HG02852 (cell line): ENCODE measurements at regions not wholly inside any gene's neighbourhood (a gene's known extent, or its start where the extent isn't known, plus 50 kb on each side); places are given as distances from the start of the nearest gene placed in this dataset.

ENCODE experiments used
- ATAC-seq: cut with Tn5 transposase; IDR thresholded peaks from one replicate; pipeline ENCODE4 v1.9.1; 2021; ENCODE audit warnings: mild to moderate bottlenecking, moderate library complexity; ENCODE audit not compliant: unreplicated experiment

DNA sequence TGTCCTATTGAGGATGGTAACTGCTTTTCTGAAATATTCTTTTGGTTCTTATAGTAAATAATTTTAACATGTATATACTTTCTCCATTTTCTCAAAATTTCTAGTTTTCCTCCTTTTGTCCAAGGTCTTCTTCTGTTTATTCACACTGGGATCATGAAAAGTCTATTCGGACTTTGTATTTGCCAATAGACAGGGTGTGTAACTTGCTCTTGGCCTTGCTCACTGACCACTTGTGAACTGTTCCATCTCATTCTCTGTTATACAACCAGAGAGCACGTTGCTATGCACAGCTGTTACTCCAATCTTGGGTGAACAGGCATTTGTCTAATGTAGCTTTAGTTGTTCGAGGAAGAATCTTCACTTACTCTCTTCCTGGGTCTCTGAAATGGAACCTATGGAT, 388.9 kb downstream of the SH3GL2 start:
- no peak for ATAC-seq

DNA sequence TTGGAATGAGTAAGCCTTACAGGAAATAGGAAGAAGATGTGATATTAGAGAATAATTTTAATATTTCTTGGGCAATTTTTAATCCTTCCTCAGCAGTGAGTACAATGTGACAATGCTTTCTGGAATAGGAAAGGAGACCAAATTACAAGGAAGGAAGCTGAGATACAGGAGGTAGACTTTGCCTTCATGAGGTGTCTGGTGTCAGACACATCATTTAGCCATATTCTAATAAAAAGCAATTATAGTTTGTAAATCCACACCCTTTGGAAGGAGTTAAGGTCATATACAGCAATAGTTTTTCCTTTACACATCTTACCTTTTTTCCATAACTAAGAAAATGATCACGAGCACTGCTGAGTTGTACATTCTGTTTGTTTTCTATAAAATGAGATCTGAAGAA, 390.4 kb downstream of the SH3GL2 start:
- no peak for ATAC-seq

DNA sequence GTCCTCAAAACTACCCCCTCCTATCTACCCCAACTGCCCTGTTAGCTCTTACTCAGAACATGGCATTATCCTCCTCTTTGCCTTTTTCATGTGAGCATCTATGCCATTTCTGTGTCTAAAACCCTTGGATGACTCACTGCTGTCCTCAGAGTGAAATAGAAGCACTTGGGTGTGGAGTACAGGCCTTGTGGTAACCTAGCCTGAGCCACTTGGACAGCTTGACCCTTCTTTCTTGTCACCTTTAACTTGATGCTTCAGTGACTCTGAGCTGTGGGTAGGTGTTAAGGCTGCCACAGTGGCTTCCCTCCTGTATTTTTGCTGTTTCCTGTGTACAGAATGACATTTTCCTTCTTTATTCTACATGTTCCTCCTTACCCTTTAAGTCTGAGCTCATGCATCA, 391.4 kb downstream of the SH3GL2 start:
- ATAC-seq, result no peak

DNA sequence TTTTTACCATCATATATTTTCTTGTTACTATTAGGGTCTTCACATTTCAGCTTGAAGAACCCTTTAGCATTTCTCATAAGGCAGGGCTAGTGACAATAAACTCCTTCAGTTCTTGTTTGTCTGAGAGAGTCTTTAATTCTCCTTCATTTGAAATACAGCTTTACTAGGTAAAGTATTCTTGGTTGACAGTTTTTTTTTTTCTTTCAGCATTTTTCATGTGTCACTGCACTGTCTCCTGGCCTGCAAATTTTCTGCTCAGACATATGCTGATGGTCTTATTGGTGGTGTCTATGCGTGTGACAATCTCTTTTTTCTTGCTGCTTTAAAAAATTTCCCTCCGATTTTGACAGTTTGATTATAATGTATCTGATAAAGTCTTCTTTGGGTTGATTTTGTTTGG, 399.9 kb downstream of the SH3GL2 start:
- ATAC-seq, result no peak

DNA sequence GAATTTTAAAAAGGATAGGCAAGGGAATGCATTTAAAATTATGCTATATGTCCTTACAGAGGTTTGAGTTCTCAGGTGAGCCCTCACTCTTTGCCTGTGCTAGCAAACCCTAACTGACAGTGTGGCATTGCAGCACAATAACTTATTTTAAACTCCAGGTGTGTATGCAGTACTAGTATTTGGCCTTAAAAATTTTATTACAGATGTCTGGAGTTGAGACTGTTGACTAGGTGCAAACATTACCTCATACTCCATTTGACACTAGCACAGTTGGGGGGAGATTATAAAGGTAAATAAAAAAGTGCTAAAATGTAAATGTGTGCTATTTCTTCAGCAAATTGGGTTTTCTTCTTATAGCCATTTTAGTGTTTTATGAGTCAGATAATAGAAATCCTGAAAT, 407.7 kb downstream of the SH3GL2 start:
- ATAC-seq, result no peak

DNA sequence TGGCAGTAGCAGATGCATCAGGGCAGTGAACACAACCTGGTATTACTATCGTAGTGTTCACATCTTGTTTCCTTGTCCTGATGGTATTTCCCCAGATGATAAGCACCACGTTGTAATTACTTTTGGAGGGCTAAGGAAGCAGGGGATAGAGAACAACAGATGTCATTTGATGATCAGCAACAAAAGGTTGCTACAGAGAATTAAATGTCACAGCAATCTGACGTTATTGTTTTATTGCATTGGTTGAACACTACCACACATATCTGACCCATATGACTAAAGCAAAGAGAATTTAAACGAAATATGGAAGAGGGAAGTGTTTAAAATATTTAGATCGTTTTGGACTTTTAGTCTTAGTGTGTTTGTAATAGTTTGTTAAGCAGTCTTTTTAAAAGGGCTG, 408.3 kb downstream of the SH3GL2 start:
- no peak for ATAC-seq

DNA sequence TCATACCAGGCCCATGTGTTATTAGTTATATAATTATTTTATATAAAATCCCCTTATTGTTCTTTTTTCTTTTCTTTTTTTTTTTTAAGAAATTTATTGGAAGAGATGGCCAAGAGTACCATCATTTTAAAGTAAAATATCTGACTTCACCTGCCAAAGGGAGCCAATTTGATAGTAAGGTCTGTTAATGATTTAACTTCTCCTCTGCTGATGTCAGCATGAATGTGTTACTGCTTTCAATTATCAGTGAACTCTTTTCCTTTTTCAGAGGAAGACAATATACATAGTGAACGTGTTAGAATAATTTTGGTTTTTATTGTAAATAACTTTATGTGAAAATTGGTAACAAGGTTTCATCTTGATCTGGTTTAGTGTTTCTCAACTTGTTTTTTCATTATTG, 409.6 kb downstream of the SH3GL2 start:
- ATAC-seq, result no peak

DNA sequence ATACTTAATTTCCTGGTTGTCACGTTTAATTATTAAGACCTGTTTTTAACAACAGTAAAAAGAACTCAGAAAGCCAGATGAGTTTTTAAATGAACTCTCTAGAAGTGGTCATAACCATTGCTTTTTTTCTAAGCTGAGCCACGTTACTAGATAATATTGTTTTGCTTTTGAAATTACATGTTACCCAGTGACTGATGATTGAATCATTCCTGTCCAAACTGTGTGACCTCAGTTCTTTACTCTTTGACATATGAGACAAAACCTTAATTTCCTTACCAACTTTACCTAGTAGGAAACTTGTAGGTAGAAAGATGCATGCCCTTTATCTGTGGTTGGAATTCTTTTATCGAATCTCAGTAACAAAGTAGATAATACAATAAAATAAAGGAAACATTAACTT, 411.7 kb downstream of the SH3GL2 start:
- ATAC-seq, result no peak

DNA sequence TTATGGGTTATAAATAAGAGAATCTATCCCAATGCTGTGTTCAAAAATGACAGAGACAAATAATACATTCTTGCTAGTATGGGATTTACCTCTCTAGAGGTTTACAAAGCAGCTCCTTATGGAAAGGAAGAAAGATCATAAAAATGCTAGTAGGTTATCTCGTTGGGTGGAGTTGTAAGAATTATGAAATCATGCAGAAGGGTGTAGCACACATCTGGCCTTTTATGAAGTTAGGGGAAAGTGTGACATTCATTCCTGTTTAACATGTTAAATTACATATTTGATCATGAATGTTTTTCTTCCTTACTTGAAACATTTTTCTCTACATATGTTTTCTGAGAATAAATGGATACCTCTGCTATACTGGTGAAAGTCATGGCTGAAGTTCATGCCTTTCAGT, 414.2 kb downstream of the SH3GL2 start:
- ATAC-seq, result no peak

DNA sequence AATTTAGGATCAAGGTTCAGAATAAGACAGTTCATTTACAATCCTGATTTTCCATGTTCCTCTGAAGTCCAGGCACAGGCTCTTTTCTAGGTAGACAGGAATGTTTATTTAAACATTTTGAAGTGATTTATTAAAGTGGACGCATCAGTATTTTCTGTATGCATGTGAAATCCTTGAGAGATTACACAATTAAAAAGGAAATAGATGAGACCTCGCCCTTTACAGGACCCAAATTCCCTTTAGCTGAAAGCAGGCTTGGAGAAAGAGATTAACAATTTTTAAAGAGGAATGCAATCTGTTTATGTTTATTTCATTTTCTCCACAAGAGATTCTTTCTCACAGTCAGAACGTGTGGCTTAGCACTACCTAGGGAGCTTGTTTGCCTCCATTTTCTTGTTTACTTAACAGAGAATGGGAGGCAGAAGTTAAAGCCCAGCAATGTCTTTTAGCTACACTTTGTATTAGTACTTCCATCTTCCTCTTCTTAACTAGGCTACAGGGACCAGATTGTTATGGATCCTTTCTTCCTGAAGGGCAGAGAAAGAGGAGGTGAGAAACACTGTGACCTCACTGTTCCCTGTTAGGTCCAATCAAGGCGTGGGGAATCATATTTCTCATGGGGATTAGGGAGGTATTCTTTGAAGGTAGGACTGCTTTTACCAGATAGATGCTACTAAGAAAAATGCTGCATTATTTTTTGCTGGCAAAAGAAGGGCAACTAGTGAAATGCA, 416.0 kb downstream of the SH3GL2 start:
- ATAC-seq, result no peak

DNA sequence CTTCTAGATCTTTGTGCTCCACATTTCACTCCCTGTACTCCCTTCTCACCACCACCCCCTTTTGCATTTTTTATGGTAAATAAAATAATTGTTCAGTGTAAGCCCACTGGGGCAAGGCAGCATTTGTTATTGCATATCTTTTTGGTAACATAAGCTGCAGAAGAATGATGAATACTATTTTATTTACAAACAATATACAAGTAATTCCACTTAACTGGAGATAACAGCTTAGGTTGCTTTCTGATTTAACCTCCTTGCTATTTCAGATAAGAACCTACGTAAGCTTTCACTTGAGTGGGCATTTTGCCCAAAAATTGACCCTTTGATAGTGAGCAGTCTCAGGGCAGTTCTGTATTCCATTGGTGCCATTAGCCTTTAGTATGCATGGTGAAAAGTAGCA, 417.9 kb downstream of the SH3GL2 start:
- ATAC-seq, result no peak

DNA sequence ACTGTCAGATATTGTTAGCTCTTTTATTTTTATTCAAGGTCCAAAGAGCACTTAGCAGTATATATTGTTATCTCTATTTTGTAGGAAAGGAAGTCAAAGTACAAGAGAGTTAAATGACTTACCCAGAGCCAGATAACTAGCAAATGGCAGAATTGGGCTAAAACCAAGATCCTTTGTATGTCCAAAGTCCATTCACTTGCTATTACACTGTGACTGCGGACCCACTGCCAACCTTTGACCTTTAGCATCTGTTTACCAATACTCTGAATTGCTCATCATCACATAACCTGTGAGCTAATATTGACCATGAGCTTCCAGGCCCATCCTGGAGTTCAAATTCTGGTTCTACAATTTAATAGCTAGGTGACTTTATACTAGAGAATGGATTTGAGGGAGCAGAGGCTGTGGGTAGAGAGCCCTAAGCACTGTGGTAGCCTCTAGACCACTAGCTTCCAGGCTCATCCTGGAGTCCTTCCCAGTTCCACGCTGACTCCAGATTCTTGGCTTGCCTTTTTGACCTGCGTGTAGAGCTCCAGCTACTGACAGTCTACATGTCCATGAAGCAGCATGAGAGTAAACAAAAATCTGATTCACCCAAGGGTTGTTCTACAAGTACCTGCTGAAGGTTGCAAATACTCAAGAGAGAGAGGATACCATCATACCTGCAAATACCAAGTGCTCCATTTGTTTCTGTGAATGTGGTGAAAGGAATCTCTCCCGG, 424.0 kb downstream of the SH3GL2 start:
- ATAC-seq, result no peak

DNA sequence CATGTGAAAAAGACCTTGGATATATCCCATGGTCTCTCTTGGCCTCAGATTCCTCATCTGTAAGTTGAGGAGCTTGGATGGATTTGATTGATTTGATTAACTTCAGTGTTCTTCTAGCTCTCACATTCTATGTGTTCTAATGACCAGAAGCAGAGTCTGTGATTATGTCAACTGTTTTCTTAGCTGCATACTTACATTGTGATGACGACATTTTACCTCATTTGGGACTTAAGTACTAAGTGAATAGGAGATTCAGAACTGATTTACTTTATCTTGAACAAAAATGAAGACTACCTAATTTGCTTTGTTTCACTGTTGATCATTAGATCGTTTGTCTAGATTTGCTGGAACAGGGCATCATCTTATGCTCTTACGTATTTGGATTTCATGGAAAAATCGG, 427.7 kb downstream of the SH3GL2 start:
- ATAC-seq, result no peak

DNA sequence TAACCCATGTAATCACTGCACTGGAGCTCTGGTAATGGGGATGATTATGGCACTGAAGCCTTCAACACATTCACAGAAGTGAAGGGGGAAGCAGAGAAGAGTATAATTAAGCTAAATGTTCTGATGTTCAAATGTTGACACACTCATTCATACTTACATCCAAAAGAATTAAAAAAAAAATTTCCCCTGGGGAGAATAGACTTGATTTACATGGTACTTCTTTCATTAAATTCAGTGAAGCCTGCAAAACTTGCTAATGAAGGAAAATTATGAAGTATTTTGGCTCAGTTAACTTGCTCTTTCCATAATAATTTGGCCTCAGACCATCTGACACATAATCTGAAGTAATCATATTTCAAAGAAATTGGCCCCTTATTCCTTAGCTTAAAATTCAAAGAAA, 428.8 kb downstream of the SH3GL2 start:
- ATAC-seq, result no peak

DNA sequence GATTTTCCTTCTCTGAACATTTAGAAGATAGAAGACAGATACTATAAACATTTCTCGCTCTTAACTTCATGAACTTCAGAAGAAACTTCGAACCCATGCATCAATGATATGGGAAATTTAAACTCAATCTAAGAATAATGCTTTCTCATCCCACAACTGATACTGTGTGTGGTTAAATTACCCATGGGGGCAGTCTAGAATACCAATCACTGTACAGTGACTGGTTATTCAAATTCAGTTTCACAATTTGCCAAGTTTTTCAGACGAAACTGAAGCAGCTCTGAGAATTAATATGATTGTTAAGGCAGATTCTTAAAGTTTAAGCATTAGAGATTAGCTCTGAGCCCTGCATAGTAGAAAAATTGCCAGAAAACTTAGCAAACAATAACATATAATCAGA, 431.0 kb downstream of the SH3GL2 start:
- ATAC-seq, result no peak

DNA sequence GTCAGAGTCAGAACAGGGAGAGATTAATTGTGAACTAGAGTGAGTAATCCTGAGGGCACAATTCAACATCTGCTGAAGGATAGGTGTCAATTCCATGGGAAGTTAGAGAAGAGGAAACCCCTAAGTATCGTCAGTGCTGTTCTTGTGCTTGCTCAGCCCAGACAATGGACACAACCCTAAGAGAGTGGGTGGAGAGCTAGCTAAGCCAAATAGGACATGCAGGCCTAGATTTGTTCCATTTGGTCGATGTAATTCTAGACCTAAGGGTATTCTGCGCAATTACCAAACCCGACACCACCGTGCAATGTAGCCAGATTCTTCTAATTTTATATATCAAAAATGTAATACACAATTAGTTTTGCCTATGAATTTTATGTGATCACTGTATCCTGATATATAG, 431.6 kb downstream of the SH3GL2 start:
- ATAC-seq, result no peak

DNA sequence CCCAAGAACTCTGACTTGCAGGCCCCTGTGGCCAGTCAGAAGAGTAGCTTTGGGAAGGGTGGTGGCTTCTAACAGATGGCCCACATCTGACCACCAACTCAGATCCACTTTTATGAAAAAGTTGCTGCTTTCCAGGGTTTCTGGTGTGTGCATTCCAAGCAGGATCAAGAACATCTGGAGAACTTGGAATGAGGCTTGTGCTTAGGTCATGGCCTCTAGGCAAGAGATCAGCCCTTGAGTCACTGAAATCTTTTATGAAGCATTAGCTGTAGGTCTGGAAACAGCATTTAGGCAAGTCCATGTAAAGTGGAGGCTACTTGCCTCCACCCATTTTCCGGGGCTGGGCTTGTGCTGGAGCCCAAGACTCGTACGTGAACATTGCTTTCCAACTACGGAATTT, 433.3 kb downstream of the SH3GL2 start:
- ATAC-seq, result no peak

DNA sequence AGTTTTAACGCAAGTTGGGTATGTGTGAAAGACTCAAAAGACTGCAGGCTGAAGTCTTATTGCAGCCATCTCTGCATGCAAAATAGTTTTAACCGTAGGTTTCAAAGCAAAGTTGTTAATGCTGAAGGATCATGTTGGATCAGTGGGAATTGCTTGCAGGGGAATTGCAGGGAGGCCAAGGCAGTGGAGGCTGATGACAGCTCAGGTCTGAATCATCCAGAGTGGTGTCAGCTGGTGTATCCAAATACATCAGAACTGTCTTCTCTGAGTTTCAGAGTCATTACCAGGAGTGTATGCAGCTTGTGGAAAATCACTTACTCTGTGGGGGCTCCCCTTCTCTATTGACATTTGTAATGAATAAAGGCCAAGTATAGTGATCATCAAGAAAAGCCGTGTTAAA, 435.7 kb downstream of the SH3GL2 start:
- no peak for ATAC-seq

DNA sequence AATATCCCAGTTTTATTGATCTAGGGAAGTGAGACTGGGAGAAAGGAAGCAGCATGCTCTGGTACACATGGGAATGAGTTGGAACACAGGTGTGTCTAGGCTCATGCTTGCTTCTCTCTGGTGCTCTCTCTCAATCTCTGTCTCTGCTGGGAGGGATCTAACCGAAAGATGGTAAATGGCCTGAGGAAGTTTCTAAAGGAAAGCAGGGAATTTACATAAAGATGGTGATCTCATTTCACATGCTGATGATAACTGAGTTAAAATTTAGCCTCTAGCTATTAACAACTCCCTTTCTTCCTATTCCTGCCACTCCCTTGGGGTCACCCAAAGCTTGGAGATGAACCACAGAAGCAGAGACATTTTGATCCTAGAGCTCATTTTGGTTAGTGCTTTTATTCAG, 436.2 kb downstream of the SH3GL2 start:
- no peak for ATAC-seq

DNA sequence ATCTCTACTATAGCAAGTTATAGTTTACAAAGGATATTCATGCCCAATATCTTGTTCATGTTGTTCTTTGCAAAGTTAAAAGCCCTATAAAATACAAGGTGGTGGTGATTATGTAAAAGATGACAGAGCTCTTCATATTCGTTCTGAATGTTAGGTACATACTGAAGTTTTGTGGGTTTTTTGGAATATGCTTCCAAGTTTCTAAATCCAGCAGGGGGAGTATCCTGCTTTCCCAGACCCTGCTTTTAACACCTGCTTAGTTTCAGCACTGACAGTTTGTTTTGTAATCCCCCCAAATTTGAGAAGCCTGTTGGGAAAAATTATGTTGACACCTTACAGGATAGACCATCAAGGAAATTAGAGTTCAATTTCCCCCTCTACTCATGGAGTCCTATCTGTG, 438.3 kb downstream of the SH3GL2 start:
- ATAC-seq, result no peak

DNA sequence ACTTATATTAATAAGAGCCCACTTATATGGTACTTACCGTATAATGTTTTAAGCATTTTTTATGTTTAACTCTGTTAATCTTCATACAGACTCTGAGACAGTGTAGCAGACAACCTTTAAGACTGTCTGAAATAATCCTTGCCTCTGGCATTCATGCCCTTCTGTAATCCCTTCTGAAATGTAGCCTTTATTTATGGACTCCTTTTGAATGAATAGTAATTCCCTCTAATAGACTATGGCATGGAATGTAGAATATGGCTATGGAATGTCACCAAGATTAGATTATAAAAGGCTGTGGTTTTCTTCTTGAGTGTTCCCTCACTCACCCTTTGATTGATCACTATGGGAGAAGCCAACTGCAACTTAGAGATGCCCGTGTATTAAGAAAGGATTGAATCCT, 439.4 kb downstream of the SH3GL2 start:
- no peak for ATAC-seq

DNA sequence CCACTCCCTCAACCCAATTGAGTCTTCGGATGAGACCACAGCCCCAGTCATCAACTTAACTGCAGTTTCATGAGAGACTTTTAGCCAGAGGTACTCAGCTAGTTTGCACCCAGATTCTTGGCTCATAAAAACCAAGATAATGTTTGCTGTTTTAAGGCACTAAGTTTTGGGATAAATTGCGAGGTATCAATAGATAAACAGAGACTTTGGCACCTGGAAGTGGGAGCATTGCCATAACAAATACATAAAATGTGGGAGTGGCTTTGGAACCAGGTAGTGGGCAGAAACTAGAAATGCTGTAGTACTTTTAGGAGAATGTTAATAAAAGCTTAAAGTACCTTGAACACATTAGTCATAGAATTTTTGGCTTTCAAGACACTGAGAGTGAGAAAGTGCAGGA, 439.8 kb downstream of the SH3GL2 start:
- ATAC-seq, result no peak
